HG03460 (cell line): ENCODE measurements at regions not wholly inside any gene's neighbourhood (a gene's known extent, or its start where the extent isn't known, plus 50 kb on each side); places are given as distances from the start of the nearest gene placed in this dataset.
A peak's percentile ranks its signal among the peaks of the same experiment; 100 is the strongest.
"Not testable (repeated sequence)": the region's sequence is repeated elsewhere in the genome, so short reads cannot be mapped to it uniquely, and the experiment has no call there.

ENCODE experiments used
- ATAC-seq: cut with Tn5 transposase; IDR thresholded peaks from one replicate; pipeline ENCODE4 v1.9.1; 2021; ENCODE audit not compliant: unreplicated experiment

DNA sequence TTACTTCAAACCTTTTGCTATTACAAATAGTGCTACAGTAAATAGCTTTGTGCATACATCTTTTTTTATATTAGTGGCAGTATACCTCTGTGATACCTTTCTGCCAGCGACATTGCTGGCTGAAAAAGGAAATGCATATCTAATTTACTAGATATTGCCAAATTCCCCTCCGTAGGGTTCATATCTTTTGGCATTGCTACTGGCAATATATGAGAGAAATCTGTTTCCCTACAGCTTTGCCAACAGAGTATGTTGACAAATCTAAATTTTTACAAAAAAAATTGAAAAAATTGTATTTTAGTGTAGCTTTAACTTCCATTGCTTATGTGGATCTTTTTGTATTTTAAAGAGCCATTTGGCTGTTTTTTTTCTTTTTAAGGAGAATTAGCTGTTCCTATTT lies 426.7 kb downstream of the TRIB2 start:
- ATAC-seq, result no peak

DNA sequence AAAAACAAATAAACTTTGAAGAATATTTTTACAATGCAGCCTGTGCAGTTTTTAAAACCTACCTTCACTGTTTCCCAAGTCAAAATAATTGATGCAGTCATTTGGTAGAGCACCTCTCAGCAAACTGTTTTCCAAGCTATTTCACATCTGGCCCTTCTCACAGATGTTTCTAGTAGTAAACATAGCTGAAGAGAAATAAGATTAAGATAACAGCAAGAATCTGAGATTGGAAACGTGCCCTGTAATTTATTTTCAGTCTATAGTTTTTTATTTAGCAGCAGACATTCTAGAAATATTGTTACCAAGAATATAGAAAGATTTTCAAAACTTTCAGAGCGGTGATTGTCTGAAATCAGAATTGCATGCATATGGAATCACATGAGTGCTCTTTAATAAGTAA lies 440.2 kb downstream of the TRIB2 start:
- no peak for ATAC-seq

DNA sequence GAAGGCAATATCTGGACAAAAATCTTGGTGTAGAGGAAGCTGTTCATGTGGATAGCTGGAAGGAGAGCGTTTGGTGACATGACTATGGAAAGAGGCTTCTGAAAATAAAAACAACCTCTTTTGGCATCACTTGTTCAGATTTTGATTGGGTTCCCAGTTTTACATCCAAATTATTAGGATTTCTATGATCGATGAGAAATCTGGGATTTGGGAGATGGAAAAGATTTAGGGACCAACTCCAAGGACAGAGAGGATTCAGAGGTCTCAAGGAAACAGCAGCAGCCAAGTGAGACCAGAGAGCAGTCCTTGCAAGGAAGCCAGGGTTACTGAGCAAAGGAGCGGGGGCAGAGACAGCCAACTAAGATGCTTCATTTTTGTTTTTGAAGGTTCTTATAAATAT lies 441.7 kb downstream of the TRIB2 start:
- no peak for ATAC-seq

DNA sequence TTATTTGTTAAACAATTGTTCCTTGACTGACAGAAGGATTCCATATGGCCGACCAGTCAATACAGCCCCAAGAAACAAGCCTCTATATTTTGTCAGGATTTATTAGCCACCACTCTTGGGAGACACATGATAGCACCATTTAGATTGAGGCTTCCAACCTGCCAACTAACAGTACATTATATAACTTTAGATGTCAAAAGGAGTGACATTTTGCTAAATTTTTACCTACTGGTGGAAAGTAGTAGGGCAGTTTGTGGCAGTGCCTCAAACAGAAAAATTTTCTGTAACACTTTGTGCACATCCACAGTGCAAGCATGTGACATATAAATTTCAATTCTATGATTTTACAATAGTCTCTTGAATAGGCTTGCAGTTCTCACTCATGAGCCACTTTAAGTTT lies 464.0 kb downstream of the TRIB2 start:
- no peak for ATAC-seq

DNA sequence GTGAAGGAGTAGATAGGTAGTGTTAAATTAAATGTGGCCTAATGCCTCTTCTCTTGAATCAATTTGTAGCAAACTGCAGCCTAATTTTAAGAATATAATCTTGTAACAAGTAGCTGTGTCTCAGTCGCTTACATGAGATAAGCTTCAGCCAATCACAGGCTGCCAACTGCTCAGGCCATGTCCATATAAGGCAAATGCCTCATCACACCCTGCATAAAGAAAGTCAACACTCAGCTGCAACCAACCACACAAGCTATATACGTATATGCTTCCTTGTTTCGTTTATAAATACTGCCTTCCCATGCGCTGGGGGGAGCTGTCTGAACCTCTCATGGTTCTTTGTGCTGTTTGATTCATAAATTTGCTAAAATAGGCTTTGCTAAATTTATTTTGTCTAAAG lies 476.3 kb downstream of the TRIB2 start:
- ATAC-seq, result no peak

DNA sequence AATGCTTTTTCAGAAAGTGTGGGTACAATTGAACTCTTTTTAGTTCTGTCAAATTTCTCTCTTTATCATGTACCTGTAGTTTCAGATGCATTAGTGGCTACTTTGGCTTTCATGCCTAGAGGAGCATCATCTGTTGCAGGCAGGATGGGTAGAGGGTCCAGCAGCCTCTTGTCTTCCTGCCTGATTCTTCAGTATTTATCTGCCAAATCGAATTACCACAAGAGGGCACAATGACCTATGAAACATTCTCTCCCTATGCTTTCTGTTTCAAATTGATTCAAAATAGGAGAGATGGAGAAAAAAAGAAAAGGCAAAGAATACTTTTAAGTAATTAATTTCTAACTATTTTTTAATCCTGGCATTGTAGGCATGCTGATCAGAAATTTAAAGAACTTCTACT lies 477.2 kb downstream of the TRIB2 start:
- peak; percentile 76 for ATAC-seq

DNA sequence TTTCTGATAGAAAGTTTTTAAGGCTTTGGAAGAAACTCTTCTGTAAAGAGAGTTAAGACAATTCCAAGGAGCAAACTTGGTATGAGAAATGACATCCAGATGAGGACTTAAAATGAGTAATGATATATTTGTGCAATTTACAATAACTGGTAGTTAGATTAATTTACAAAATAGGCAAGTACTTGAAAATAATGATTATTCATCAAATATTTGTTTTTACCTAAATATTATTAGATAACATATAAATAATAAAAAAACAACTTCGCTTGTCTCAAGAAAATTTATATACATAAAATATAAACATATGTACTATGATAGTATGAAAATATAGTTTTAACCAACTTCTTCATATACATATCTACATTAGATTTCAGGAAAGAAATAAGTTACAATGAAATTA lies 478.5 kb downstream of the TRIB2 start:
- ATAC-seq, result no peak

DNA sequence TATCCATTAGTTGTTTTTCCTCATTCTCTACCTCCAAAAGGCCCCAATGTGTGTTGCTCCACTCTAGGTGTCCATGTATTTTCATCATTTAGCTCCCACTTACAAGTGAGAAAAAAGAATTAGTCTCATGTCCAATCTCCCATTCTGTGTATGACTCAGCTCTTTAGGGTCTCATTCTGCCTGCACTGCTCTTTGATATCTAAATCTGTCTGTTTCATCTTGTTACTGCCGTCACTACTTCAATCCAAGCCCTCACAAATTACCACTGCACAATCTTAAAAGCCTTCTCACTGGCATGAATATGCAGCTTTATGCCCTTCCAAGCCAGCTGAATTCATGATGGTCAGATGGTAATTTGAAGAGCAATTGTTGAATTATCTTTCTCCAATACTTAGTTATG lies 480.5 kb downstream of the TRIB2 start:
- no peak for ATAC-seq

DNA sequence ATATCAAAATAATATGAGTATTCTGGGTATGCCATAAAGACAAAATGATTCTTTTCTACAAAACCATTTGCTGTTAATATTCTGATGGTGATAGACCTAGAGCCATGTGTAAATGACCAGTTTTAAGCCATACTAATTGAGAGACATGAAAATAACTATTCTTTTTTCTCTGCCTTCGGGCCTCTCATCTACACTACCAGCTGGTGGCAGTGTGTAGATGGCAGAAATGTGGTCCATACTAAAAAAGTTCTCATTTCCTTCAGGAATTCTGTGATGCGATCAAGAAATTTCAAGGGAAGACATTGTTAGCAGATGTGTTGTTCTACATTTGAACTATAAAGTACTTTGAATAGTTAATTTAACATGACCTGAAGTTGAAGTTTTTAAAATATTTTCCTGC lies 485.2 kb downstream of the TRIB2 start:
- no peak for ATAC-seq

DNA sequence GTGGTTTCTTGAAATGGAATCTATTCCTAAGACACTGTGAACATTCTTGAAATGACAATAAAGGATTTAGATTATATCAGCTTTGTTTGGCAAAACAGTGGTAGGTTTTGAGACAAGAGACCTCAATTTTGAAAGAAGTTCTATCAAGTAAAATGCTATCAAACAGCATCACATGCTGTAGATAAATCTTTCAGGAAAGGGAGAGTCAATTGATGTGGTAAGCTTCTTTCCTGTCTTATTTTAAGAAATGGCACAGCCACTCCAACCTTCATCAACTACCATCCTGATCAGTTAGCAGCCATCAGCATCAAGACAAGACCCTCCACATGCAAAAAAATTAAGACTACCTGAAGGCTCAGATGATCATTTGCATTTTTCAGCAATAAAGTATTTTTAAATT lies 495.4 kb downstream of the TRIB2 start:
- no peak for ATAC-seq

DNA sequence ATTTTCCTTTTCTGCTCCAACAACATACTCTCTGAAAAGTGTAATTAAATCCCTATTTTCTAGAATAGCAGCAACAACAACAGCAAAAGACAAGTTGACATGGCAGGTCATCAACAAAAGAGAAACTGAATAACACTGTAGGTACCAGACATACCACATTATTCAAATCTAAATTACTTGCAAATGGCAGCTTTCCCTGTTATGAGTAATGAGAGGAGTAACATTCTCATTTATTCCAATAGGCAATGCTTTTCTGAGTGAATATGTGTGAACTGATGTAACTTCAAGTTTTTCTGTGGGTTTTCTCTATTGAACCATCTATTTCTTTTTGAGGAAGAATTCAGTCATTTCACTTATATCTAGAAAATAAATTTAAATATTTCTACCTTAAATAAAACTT lies 501.5 kb downstream of the TRIB2 start:
- no peak for ATAC-seq

DNA sequence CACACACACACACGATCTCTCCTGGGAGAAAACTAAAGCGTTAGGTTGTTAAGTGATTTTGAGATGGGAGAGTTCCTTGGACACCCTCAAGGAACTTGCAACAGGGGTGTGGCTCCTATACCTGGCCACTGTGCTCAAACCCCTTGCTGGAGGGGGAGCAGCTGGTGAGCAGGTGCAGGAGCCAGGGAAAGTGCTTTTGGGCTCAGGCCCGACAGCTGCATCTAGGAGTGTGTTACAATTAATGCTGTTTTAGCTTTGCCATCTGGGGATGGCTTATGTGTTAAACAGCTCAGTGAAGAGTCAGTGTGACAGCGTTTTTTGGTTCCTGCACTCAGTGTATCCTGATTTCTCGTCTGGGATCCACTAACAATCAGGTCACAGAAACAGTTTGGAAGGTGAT lies 510.8 kb downstream of the TRIB2 start:
- no peak for ATAC-seq

DNA sequence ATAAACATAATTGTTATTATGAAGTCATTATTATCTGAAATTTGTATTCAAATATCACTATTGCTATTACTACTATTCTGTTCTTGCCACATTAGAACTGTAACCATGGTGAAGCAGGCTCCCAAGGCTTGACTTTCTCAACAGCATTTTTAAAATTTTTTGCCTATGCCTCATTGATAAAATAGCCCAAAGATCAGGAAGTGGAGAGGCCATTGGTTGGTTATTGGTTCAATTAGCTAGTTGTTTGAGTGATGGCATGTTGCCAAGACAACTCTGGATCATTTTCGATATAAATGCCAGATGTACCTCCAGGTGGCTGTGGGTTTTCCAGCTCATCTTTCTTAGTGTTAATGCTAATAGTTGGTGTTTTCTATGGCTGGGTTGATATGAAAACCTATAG lies 513.5 kb downstream of the TRIB2 start:
- no peak for ATAC-seq

DNA sequence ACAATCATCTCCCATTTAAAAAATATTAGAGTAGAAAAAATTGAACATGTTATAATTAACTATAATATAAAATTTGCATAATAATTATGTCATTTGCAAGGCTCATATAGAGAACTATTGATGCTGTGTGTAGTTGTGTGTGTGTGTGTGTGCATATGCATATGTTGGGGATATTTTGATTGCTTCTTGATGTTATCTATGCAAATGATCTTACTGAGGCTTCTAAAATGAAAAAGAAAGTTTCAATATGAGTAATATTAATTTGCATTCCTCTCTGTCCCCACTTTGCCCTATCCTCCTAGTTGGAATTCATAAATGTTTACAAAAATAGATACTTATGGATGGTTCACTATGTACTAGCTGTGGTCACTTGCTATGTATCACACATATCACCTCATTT lies 523.3 kb downstream of the TRIB2 start:
- no peak for ATAC-seq

DNA sequence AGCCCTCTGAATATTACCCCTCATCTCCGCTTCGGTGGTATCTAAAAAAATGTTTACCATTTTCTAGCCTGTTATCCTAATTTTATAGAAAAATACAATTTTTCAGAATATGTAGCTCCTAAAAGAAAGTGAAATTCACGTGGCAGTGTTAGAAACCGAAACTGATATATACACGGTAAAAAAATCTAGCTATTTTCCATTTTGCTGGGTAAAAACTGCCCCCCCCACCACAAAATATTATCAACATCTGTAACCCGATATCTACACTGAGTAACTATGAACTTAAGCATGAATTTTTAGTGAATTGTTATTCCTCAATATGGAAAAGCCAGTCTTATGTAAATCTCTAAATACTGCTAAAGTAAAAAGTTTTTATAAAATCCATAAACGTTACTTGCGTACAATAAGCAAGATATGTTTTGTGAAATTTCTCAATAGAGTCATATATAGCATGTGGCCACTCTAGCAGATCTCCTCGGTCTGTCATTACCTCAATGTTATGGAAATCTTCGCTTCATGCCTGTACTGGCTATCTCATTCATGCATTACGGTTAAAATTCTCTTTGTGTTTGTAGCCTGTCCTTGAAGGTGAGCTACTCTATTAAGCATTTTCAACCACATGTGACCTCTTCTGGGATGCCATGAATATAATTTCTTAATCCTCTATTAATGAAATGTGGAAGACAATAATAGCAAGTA lies 524.2 kb downstream of the TRIB2 start:
- ATAC-seq, result peak; percentile 63

DNA sequence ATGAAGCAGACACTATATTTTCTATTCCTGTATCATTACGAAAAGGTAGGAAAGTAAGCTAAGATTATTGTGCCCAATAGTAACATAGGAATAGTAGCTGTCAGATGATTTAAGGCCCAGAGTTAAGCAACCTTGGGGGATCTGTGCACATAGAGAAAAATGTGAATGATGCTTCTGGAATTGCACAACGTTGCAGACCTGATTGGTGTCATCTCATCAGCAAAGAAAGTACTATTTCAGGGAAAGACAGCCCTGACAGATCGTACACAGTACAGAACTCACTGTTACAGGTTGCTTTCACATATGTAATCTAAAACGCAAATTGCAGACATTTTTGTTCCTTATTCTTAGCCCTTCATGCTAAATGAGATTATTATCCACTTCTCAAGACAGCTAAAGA lies 535.9 kb downstream of the TRIB2 start:
- ATAC-seq, result no peak

DNA sequence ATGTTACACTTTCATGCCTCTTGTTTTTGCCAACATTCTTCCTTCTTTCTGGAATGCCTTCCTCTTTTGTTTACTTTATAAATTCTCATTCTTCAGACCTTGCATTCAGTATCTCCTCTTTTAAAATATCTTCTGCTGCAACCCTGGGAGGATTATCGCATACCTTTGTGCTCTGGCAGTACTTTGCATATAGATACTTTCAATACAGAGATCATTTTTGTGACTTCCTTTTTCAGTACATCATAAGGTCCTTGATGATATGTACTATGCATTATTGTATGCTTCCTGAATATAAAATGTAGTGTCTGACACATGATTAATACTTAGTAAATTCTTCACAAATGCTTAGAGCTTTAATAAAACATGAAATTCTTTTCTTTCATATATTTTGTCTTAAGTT lies 538.7 kb downstream of the TRIB2 start:
- no peak for ATAC-seq

DNA sequence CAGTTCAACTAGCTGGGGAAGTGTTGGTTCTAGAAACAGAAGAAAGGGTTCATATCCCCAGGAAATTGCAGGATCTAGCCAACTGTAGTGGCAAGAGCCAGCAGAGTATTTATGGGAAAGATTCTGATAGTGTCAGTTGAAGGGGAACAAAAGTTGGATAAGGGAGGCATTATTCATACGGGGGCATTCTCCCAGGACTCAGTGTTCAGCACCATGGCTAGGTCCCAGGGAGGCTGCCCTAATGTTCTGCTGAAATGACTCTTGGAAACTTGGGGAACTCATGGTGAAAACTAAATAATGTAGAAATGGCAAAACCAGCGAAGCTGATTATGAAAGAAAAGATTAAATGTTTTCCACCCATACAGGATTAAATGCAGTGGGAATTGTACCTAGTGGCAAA lies 543.7 kb downstream of the TRIB2 start:
- no peak for ATAC-seq

DNA sequence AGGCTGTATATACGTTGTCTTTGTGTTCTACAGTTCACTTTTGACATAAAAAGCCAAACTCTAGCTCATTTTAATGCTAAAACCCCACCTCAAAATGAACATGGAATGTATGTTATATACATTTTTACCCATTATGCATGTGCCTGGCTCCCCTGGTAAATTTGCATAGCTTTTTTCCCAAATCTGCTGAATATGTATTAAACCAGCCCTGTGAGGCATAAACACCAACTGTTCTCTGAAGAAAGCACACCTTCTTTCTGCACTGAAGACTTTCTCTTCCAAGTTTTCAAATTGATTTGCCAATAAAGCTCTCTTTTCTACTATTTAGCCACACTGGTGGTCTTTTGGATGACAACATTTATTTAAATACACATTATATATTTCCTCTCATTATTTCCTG lies 549.4 kb downstream of the TRIB2 start:
- ATAC-seq, result no peak

DNA sequence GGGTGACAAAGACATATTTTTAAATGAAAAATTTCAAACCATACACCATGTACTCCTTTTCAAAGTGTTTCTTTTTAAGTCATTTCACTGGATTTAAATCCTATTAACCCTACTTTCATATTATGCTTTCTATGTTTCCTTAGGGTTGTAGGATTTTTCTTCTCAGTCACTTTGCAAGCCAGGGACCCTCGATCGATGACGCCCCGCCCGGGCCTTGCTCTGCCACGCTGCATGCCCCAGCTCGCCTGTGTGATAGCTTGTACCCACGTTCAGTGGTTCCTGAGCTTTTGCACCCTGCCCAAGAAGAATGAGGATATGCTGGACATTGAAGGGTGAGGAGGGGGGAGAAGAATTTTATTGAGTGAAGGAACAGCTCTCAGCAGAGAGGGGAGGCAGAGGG lies 568.0 kb downstream of the TRIB2 start:
- ATAC-seq, result no peak

DNA sequence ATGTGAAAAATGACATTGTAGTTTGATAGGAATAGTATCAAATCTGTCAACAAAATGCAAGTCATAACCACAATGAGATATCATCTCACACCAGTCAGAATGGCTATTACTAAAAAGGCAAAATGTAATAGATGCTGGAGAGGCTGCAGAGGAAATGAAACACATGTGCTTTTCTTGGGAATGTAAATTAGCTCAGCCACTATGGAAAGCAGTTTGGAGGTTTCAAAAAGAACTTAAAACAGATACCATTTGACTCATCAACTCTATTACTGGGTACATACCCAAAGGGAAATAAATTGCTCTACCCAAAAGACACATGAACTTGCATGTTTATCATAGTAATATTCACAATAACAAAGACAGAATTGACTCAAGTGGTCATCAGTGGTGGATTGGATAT lies 572.6 kb downstream of the TRIB2 start:
- peak; percentile 62 for ATAC-seq

DNA sequence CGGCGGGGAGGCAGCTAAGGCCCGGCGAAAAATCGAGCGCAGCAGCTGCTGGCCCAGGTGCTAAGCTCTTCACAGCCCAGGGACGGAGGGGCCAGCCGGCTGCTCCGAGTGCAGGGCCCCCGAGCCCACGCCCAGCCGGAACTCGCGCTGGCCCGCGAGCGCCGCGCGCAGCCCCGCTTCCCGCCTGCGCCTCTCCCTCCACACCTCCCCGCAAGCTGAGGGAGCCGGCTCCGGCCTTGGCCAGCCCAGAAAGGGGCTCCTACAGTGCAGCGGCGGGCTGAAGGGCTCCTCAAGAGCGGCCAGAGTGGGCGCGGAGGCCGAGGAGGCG lies 591.7 kb downstream of the TRIB2 start:
- ATAC-seq, result not testable (repeated sequence)

DNA sequence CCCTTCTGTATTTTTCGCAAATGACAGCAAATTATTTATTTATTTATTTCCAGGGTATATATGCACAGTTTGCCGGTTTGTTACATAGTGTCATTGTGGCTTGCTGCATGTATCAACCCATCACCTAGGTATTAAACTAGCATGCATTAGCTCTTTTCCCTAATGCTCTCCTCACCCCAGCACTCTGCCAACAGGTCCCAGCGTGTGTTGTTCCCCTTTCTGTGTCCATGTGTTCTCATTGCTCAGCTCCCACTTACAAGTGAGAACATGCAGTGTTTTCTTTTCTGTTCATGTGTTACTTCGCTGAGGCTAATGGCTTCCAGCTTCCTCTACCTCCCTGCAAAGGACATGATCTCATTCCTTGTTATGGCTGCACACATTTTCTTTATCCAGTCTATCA lies 592.3 kb downstream of the TRIB2 start:
- no peak for ATAC-seq

DNA sequence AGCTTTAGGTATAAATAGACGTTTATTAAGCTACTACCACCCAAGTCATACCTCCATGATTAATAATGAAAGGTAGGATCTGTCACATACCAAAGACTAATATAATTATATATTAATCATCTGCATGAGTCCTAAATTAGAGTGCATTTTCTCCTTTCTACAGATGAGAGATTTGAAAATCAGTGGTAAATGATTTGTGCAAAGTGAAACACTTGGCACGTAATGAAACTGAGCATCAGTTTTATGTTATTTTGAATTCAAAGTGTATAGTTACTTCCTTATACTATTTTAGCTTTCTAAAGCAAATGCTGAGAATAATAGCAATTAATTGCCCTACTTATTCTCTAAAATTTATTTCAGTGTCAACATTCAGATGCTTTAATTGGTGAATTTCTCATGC lies 615.3 kb downstream of the TRIB2 start:
- no peak for ATAC-seq
